ENCODE measurements at regions not wholly inside any gene's neighbourhood (a gene's known extent, or its start where the extent isn't known, plus 50 kb on each side); places are given as distances from the start of the nearest gene placed in this dataset.
"Not testable (repeated sequence)": the region's sequence is repeated elsewhere in the genome, so short reads cannot be mapped to it uniquely, and the experiment has no call there.

- DNase-seq, result no peak
These were observed 390.5 kb upstream of the HNRNPA3 start for GRCh38 chr2:176822060-176822459.

- DNase-seq, result peak; percentile 48
These were observed 386.2 kb upstream of the HNRNPA3 start for GRCh38 chr2:176826356-176826755.

DNA sequence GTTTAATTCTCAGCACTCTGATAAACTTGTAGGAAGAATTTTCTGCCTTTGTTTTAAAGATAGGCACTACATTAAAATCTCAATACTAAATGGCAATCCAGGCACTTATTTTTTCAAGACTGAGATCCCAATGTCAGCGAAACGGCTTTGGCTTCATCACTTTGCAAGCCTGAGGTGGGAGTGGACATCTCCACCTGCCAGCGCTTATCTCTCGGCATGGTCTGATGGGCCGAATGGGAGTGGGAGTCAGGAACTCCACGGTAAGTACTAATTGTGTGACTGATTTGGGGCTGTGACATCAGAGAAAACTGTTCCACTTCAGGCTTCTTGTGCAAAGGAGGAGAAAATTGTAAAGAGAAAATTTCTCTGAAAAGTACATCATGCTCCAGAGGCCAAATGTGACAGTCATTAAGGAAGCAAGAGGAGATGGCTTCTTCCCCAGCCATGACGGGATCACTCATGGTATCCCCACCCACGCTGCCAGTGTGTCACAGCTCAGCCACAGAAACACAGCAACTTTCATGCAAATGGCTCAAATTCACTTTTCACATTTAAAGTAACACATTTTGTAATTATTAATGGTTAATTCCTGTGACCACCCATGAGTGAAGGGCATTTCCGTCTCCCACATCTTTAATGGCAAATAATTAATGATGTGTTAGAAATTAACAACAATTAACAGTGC is 385.5 kb upstream of the HNRNPA3 start:
- DNase-seq, result no peak

DNA sequence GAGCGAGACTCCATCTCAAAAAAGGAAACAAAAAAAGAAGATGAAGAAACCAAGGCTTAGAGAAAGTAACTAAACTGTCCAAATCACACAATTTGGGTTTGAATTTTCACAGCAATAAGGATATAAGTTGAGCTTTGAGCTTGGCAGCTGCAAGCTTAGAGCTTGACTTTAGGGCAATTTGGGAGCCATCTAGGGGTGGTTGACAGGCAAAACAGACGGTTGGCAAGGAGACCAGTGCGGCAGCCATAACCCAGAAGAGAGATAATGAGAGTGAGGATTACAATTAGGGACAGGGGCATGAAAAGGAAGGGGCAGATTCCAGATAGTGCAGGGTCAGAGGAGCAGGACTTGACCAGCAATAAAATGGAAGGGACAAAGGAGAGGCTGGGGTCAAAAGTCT is 382.2 kb upstream of the HNRNPA3 start:
- DNase-seq, result peak; percentile 26

- no peak for DNase-seq
These were observed 380.5 kb upstream of the HNRNPA3 start for GRCh38 chr2:176832086-176832485.

DNA sequence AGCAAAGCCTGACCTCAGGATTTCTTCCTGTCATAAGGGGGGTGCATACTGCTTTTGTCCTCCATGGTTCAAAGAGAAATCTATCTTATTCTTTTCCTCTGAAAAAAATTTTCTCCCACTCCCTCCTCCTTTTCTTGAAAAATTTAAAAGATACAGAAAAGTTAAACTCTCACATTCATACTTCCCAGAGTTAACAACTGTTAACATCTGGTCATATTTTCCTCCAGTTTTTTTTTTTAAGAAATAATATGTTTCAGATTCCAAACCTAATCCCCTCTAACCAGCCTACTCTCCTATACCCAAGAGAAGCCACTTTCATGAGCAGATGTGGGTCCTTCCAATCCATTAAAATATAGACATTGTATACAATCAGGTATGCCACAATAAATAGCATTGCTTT is 378.9 kb upstream of the HNRNPA3 start:
- DNase-seq, result no peak

DNA sequence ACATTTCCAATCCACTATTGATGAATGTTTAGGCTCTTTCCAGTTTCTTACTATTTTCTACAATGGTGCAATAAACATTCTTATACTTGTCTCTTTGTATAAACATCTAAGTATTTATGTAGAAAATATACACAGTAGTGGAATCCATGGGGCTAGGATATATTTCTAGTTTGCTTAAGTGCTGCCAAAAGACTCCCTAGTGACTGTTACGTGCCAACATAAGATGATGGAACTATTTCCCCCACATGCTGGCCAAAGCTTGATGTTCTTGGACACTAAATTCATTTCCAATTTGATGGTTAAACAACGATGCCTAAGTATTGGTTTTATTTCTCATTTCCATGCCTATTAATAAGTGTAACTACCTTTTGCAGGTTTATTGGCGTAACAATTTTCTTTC is 378.4 kb upstream of the HNRNPA3 start:
- no peak for DNase-seq

DNA sequence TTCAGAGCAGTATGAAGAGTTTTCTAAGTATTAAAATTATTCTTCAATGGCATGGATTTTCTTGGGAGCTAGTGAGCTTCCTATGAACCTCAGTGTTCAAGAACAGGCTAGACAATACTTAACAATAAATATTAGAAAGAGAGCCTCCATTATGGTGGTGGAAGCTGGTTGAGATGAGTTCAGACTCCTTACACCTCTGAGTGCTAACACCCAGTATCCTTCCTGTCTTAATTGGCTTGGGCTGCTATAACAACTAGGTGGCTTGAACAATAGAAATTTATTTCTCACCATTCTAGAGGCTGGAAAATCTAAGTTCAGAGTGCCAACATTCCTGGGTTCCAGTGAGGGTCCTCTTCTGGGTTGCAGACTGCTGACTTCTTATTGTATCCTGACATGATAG is 369.4 kb upstream of the HNRNPA3 start:
- no peak for DNase-seq

DNA sequence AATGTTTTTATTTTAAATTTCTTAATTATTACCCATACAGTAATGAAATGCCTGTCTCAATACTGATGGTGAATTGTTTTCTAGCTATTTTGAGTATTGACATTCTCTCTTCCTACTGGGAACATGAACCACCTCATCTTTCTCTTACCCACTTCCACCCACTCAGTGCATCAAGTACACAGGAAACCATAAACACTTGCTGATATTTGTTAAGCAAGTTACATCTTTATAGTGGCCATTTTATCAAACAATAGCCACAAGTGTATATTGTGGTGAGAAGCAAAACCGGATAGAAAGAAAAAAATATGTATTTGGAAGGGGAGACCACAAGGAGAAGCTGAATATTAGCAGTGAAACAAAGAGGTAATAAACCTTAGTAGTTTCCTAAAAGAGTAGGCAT is 368.1 kb upstream of the HNRNPA3 start:
- DNase-seq, result no peak

- no peak for DNase-seq
These were observed 366.9 kb upstream of the HNRNPA3 start for GRCh38 chr2:176845718-176846117.

GRCh38 chr2:176847575-176847974 is 365.0 kb upstream of the HNRNPA3 start:
- no peak for DNase-seq

DNA sequence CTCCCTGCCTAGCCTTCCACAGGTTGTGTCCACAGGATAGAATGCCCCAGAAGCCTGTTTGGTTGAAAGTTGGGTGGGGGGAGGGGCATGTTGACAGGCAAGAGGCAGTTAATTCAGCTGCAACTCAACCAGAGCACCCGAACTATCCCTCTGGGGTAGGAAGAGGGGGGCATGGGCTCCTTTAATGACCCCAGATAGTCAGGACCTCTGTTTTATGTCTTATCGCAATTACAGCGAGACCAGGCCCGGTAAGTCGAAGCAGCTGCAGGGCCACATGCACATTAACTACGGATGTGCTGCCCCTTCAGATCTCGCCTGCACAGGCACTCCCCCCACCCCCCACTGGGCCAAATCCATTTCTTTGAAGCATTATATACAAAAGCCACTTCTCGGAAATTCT is 363.8 kb upstream of the HNRNPA3 start:
- DNase-seq, result no peak

- DNase-seq, result no peak
These were observed 361.2 kb upstream of the HNRNPA3 start for GRCh38 chr2:176851200-176851888.

- no peak for DNase-seq
These were observed 360.6 kb upstream of the HNRNPA3 start for GRCh38 chr2:176851889-176852483.

- peak; percentile 34 for DNase-seq
These were observed 359.9 kb upstream of the HNRNPA3 start for GRCh38 chr2:176852667-176853066.

DNA sequence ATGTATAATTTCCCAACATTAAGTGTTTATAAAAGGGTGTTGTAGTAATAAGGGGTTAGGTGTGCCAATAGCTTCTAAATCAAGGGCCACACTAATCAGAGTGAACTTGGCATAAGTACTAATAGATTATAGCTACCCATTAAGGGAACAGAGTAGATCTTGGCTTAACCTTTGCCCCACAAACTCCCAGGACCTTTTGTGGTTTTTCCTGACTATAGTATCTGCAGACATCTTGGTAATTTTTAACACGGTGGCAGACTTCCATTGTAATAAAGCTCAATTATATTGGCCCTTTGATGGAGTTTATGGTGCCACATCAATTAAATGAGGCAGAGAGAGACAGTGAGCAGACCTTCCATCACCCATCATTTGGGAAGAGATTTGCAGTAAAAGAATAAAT is 358.5 kb upstream of the HNRNPA3 start:
- no peak for DNase-seq

DNA sequence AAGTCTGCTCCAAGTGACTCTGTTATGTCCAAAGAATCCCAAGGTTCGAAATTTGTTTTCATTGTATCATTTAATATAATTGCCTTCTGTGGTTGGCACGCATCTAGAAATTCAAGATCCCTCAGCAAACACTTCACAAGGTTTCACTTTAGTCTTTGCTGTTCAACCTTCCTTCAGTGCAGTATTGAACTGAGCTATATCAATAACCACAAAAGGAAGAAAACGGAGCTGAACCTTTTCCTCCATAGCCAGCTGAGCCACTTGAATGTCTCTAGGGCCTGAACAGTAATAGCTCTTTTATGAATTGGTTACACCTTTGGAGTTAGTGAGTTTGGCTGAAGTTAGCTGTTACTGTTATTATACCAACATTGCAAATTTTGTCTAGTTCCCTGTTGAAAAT is 357.7 kb upstream of the HNRNPA3 start:
- DNase-seq, result no peak

DNA sequence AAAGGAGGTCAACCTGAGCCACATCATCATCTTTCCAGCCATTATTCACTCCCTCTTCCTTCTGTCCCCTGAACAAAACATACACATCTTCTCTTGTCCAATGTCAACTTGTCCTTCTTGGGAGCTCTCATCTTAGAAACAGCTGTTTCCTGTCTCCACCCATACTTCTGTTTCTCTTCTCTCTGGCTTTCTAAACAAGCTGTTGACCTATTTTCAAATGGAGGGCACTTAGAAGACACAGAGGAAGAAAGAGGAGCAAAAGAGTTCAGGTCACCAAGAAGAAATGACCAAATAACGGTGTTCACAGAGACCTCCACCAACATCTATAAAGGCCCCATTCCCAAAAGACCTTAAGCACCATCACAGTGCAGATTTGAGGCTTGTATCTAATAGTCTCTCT is 355.9 kb upstream of the HNRNPA3 start:
- DNase-seq, result no peak

DNA sequence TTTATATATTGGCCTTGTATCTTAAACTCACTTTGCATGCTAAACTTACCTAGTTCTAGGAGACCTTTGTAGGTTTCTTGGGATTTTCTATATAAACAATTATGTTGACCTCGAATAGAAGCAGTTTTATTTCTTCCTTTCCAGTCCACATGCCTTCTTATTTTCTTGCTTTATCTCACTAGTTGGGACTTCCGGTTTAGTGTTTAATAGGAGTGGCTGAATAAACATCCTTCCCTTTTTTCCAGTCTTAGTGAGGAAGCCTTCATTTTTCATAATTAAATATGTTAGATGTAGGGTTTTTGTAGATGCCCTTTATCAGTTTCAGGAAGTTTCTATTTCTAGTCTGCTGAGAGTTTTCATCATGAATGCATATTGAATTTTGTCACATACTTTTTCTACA is 347.3 kb upstream of the HNRNPA3 start:
- DNase-seq, result no peak

GRCh38 chr2:176872406-176872805 is 340.2 kb upstream of the HNRNPA3 start:
- DNase-seq, result no peak

DNA sequence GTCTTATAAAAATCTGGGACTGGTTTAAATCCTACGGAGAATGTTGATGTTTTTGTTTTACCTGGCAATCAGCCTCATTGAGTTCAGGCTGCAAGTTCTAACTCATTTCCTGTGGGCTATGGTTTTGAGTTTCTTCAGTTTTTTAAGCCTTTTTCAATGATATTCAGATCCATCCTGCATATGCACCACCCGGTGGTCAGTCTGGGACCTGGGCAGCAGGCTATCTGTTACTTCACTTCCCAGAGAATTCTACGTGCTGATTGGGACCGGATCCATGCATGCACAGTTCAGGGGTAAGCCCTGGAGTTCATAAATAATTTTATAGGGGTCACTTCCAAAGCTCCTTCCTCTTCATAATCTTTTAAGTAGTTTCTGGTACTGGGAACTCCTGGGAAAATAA is 339.2 kb upstream of the HNRNPA3 start:
- DNase-seq, result no peak

DNA sequence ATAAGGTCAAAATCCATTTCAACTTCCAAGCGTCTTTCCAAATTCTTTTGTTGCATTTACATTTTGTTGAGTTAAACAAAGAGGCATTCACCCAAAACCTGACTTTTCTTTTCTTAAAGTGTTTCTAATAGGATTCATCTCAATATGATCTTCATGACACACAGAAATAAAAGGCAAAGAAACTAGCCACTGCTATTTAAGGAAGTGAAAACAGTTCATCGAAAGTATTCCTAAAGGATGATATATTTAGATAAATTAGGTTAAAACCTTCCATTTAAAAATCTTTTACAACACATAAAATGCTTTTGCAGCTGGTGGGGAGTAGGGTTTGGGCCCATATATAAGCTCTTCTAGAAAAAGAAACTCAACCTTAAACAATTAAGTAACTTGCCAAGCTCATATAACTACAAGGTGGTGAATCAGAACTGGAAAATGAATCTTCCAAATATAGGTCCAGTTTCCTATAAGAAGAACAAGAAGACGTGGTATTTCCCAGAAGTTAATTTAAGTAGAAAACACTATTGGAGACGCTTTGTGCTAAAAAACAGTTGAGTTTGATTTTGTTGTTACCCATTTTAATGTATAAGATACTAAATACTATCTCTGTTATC is 336.0 kb upstream of the HNRNPA3 start:
- DNase-seq, result no peak

GRCh38 chr2:176879426-176879995 is 333.1 kb upstream of the HNRNPA3 start:
- DNase-seq, result no peak

DNA sequence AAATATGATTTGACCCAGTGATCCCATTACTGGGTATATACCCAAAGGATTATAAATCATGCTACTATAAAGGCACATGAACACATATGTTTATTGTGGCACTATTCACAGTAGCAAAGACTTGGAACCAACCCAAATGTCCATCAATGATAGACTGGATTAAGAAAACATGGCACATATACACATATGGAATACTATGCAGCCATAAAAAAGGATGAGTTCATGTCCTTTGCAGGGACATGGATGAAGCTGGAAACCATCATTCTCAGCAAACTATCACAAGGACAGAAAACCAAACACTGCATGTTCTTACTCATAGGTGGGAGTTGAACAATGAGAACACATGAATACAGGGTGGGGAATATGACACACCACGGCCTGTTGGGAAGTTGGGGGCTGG is 330.5 kb upstream of the HNRNPA3 start:
- DNase-seq, result not testable (repeated sequence)

Measured in CD4-positive, alpha-beta T cell treated with Interleukin-15 for 1 hour (primary cell).